ENCODE measurements at regions not wholly inside any gene's neighbourhood (a gene's known extent, or its start where the extent isn't known, plus 50 kb on each side); places are given as distances from the start of the nearest gene placed in this dataset.

GRCh38 chr3:124439603-124440002 is 290.6 kb upstream of the UMPS start:
- DNase-seq (ENCODE audit: low read depth, low spot score): no peak
- Histone ChIP-seq H3K4me1 (ENCODE audit: control insufficient read depth, insufficient read depth, low read length) (no peaks in the 10 kb centered on the region), H3K27ac (ENCODE audit: low read length) (no peak overlapping the region), H3K27me3 (ENCODE audit: control insufficient read depth, insufficient read depth, low read length) (peaks cover 7% of the 10 kb centered on the region), H3K36me3 (ENCODE audit: control insufficient read depth, insufficient read depth, low read length) (no peaks in the 10 kb centered on the region), H3K9me3 (ENCODE audit: control insufficient read depth, insufficient read depth, low read depth, low read length) (peaks cover 2% of the 10 kb centered on the region; the same call in 1 of the 2 replicates), H3K4me3 (ENCODE audit: low read depth in 2 of 2, low read length in 2 of 2) (no peak overlapping the region)
- no TSS peak for BruUV-seq (replicated peaks)
- no peak for TF ChIP-seq CTCF (IDR thresholded peaks at IDR 0.05)
- TF ChIP-seq SIN3A (IDR thresholded peaks at IDR 0.05; ENCODE audit: borderline replicate concordance, insufficient read depth, low read depth, low read length): no peak
- TF ChIP-seq POLR2AphosphoS5 (IDR thresholded peaks at IDR 0.05; ENCODE audit: low read depth, low read length): no peak
- no peak for TF ChIP-seq REST (IDR thresholded peaks at IDR 0.05; ENCODE audit: insufficient read depth in 1 of 2, low read depth in 2 of 2, low read length in 1 of 2)
- TF ChIP-seq TCF7L2 (IDR thresholded peaks at IDR 0.05; ENCODE audit: low read depth, low read length): no peak
- no peak for ATAC-seq
- in situ Hi-C loops (cut with HindIII; ENCODE audit: low pct_unique_long_range_greater_than_20kb, low sequenced_read_pairs) (no loop called here), intact Hi-C loops (cut with micrococcal nuclease; ENCODE audit: unreplicated experiment) (no loop called here)
- ChIA-PET POLR2A (no interaction called here), CTCF (no interaction called here)

GRCh38 chr3:124441766-124442165 is 288.5 kb upstream of the UMPS start:
- ATAC-seq: no peak
- Histone ChIP-seq H3K27me3 (ENCODE audit: control insufficient read depth, insufficient read depth, low read length) (peaks cover 4% of the 10 kb centered on the region; the same call in 1 of the 2 replicates), H3K4me3 (ENCODE audit: low read depth in 2 of 2, low read length in 2 of 2) (no peak overlapping the region), H3K27ac (ENCODE audit: low read length) (no peak overlapping the region), H3K9me3 (ENCODE audit: control insufficient read depth, insufficient read depth, low read depth, low read length) (no peaks in the 10 kb centered on the region), H3K36me3 (ENCODE audit: control insufficient read depth, insufficient read depth, low read length) (no peaks in the 10 kb centered on the region), H3K4me1 (ENCODE audit: control insufficient read depth, insufficient read depth, low read length) (no peaks in the 10 kb centered on the region)
- intact Hi-C loops (cut with micrococcal nuclease; ENCODE audit: unreplicated experiment) (no loop called here), in situ Hi-C loops (cut with HindIII; ENCODE audit: low pct_unique_long_range_greater_than_20kb, low sequenced_read_pairs) (no loop called here)
- no peak for DNase-seq (ENCODE audit: low read depth, low spot score)
- CTCF ChIA-PET: interaction anchor here (0.6 kb wide), 1 partner anchor 23 kb away, joined by 7 read pairs; no protein-coding TSS in a partner anchor
- POLR2A ChIA-PET: no interaction called here
- TF ChIP-seq CTCF (IDR thresholded peaks at IDR 0.05) (no peak), TCF7L2 (IDR thresholded peaks at IDR 0.05; ENCODE audit: low read depth, low read length) (no peak), SIN3A (IDR thresholded peaks at IDR 0.05; ENCODE audit: borderline replicate concordance, insufficient read depth, low read depth, low read length) (no peak), REST (IDR thresholded peaks at IDR 0.05; ENCODE audit: insufficient read depth in 1 of 2, low read depth in 2 of 2, low read length in 1 of 2) (no peak), POLR2AphosphoS5 (IDR thresholded peaks at IDR 0.05; ENCODE audit: low read depth, low read length) (no peak)
- no TSS peak for BruUV-seq (replicated peaks)
